GM12878 (cell line): ENCODE measurements at regions not wholly inside any gene's neighbourhood (a gene's known extent, or its start where the extent isn't known, plus 50 kb on each side); places are given as distances from the start of the nearest gene placed in this dataset.

ENCODE experiments used
- ATAC-seq: fragments of 200-7000 bp; cut with Tn5 transposase; 3 replicates; pipeline ENCODE4 v1.9.1; 2020; ENCODE audit warnings: mild to moderate bottlenecking, moderate library complexity
- BruUV-seq: library from RNA; stranded (reverse); fragments of 400-500 nt; replicated peaks from 2 replicates; lab custom pipeline; 2021; lab: Mats Ljungman, UMichigan
- CTCF ChIA-PET: fragments of 300-600 bp; sonication (Branson Sonifier 250); formaldehyde crosslinking; extraction: SDS; loops from one replicate; lab custom pipeline; 2021; ENCODE audit warnings: inconsistent platforms; lab: Yijun Ruan, JAX
- POLR2A ChIA-PET: fragments of 350-600 bp; formaldehyde crosslinking; extraction: SDS; loops from one replicate; lab custom pipeline; 2021; ENCODE audit warnings: inconsistent platforms; lab: Charles Lee
- RAD21 ChIA-PET: fragments of 300-600 bp; sonication (Branson Sonifier 250); formaldehyde crosslinking; loops from one replicate; lab custom pipeline; 2023; ENCODE audit warnings: antibody characterized with exemption; ENCODE audit not compliant: unreplicated experiment; lab: Charles Lee
- SMC1A ChIA-PET: fragments of 300-600 bp; sonication (Branson Sonifier 250); formaldehyde crosslinking; loops from one replicate; lab custom pipeline; 2023; ENCODE audit not compliant: unreplicated experiment, uncharacterized antibody; lab: Charles Lee
- DNase-seq: peaks from one replicate; pipeline ENCODE4 v3.0.0-alpha.2; 2011; ENCODE audit warnings: low read depth, low spot score
- FAIRE-seq: peaks from 3 replicates; lab custom pipeline; 2011; peaks lifted over from hg19 to GRCh38; lab: Jason Lieb, UNC
- H2AFZ ChIP-seq: 2 replicates; pipeline ENCODE4 v1.6.0; 2011; ENCODE audit warnings: low read depth, low read length, control low read depth; ENCODE audit not compliant: control insufficient read depth
- H3K27ac ChIP-seq: 2 replicates; pipeline ENCODE4 v1.5.1; 2011; ENCODE audit warnings: control low read depth; ENCODE audit not compliant: control insufficient read depth, insufficient read depth
- H3K27me3 ChIP-seq, 2 experiments: replicated peaks in 1 of 2; 2 replicates each; pipeline versions ENCODE4 v1.6.0 to v1.6.1; 2011; ENCODE audit warnings: low read length in 1 of 2; ENCODE audit not compliant: control insufficient read depth in 2 of 2, insufficient read depth in 2 of 2
- H3K36me3 ChIP-seq, 2 experiments: 2 replicates each; pipeline ENCODE4 v1.5.1; 2011; ENCODE audit warnings: low read length in 1 of 2; ENCODE audit not compliant: control insufficient read depth in 2 of 2, insufficient read depth in 2 of 2
- H3K4me1 ChIP-seq: 2 replicates; pipeline ENCODE4 v1.6.1; 2011; ENCODE audit warnings: mild to moderate bottlenecking, low read length, moderate library complexity, mixed read lengths; ENCODE audit not compliant: control insufficient read depth, insufficient read depth
- H3K4me2 ChIP-seq: 2 replicates; pipeline ENCODE4 v1.6.0; 2011; ENCODE audit warnings: control low read depth; ENCODE audit not compliant: control insufficient read depth, insufficient read depth
- H3K4me3 ChIP-seq: fragments of 200-600 bp; sonication (generic); 2 replicates; pipeline ENCODE4 v1.5.1; 2016
- H3K79me2 ChIP-seq: 2 replicates; pipeline ENCODE4 v1.6.0; 2011; ENCODE audit warnings: low read length; ENCODE audit not compliant: control insufficient read depth, insufficient read depth
- H3K9ac ChIP-seq: 2 replicates; pipeline ENCODE4 v1.8.0; 2011; ENCODE audit warnings: low read length, control low read depth, mixed read lengths; ENCODE audit not compliant: control insufficient read depth, insufficient read depth
- H3K9me3 ChIP-seq: replicated peaks from 3 replicates; pipeline ENCODE4 v1.5.1; 2011; ENCODE audit warnings: mild to moderate bottlenecking, low read length; ENCODE audit not compliant: control insufficient read depth, insufficient read depth
- H4K20me1 ChIP-seq: 2 replicates; pipeline ENCODE4 v1.6.0; 2011; ENCODE audit not compliant: control insufficient read depth, insufficient read depth
- BMI1 ChIP-seq: fragments of 450-650 bp; IDR thresholded peaks from 2 replicates; pipeline ENCODE4 v1.6.1; 2016; ENCODE audit warnings: mild to moderate bottlenecking, moderate library complexity, borderline replicate concordance
- CHD2 ChIP-seq: IDR thresholded peaks from 2 replicates; pipeline ENCODE4 v1.6.1; 2011; ENCODE audit warnings: low read depth, low read length, improper control_type of control experiment, borderline replicate concordance
- EZH2 ChIP-seq: IDR thresholded peaks from 2 replicates; pipeline ENCODE4 v1.6.1; 2012; ENCODE audit warnings: low read depth, mild to moderate bottlenecking, control low read depth, inconsistent platforms, low read length, borderline replicate concordance; ENCODE audit not compliant: control insufficient read depth
- FOS ChIP-seq: IDR thresholded peaks from 3 replicates; pipeline ENCODE4 v1.6.1; 2011; ENCODE audit warnings: borderline replicate concordance; ENCODE audit not compliant: insufficient read length; ENCODE audit errors: extremely low read depth
- HDAC2 ChIP-seq: fragments of 200-600 bp; sonication (generic); IDR thresholded peaks from 2 replicates; pipeline ENCODE4 v1.6.1; 2017
- HDAC6 ChIP-seq: fragments of 200-600 bp; sonication (generic); IDR thresholded peaks from one replicate; pipeline ENCODE4 v1.8.0; 2017; ENCODE audit warnings: antibody characterized with exemption; ENCODE audit not compliant: unreplicated experiment
- RB1 ChIP-seq: fragments of 450-650 bp; formaldehyde crosslinking; IDR thresholded peaks from 2 replicates; pipeline ENCODE4 v1.6.1; 2017; ENCODE audit warnings: mild to moderate bottlenecking, borderline replicate concordance
- SIX5 ChIP-seq: IDR thresholded peaks from 2 replicates; pipeline ENCODE4 v1.6.1; 2011; ENCODE audit warnings: mild to moderate bottlenecking, low read depth, low read length, moderate library complexity; ENCODE audit not compliant: severe bottlenecking
- SPI1 ChIP-seq: IDR thresholded peaks from 2 replicates; pipeline ENCODE4 v1.6.1; 2011; ENCODE audit warnings: low read depth, mild to moderate bottlenecking, low read length, moderate library complexity, borderline replicate concordance; ENCODE audit not compliant: insufficient read depth
- SRF ChIP-seq, 2 experiments: IDR thresholded peaks; 2 replicates each; pipeline ENCODE4 v1.6.1; 2011; ENCODE audit warnings: low read depth in 2 of 2, low read length in 2 of 2, mild to moderate bottlenecking in 1 of 2, moderate library complexity in 1 of 2
- STAT3 ChIP-seq: IDR thresholded peaks from 2 replicates; pipeline ENCODE4 v1.6.1; 2011; ENCODE audit warnings: low read depth, low read length, improper control_type of control experiment
- TCF7 ChIP-seq: IDR thresholded peaks from 2 replicates; pipeline ENCODE4 v1.6.1; 2014; ENCODE audit warnings: antibody characterized with exemption, borderline replicate concordance
- WRNIP1 ChIP-seq: IDR thresholded peaks from 2 replicates; pipeline ENCODE4 v1.6.1; 2011; ENCODE audit warnings: low read depth, low read length, improper control_type of control experiment, borderline replicate concordance
- ZBED1 ChIP-seq: IDR thresholded peaks from 2 replicates; pipeline ENCODE4 v1.6.1; 2016; ENCODE audit warnings: borderline replicate concordance
- ZNF207 ChIP-seq: fragments of 450-650 bp; IDR thresholded peaks from 2 replicates; pipeline ENCODE4 v1.6.1; 2014; ENCODE audit warnings: antibody characterized with exemption, mild to moderate bottlenecking, borderline replicate concordance
- WGBS: methylation state at CpG from one replicate; pipeline ENCODE4 v1.1.6; 2016; ENCODE audit warnings: low lambda C conversion rate; ENCODE audit not compliant: insufficient replicate concordance, insufficient coverage; ENCODE audit errors: missing lambda C conversion rate; 5-methylcytosine and 5-hydroxymethylcytosine counted together
- in situ Hi-C: fragments of 300-500 bp; cut with MboI; formaldehyde crosslinking; loops from 9 replicates; pipeline ENCODE4 v1.14.3; 2018; ENCODE audit warnings: mixed read lengths
- intact Hi-C: fragments of 100-400 bp; cut with micrococcal nuclease; formaldehyde crosslinking; loops from one replicate; pipeline ENCODE4 v1.14.2; 2022; ENCODE audit not compliant: unreplicated experiment
- TF ChIP-seq, protein P1 (sequence below): IDR thresholded peaks from 2 replicates; pipeline ENCODE4 v1.6.1; 2011; ENCODE audit warnings: low read depth, low read length, improper control_type of control experiment, borderline replicate concordance
- TF ChIP-seq, protein P2 (sequence below): fragments of 450-650 bp; IDR thresholded peaks from 2 replicates; pipeline ENCODE4 v1.6.1; 2017; ENCODE audit warnings: mild to moderate bottlenecking, moderate library complexity
- TF ChIP-seq, protein P3 (sequence below): IDR thresholded peaks from 2 replicates; pipeline ENCODE4 v1.6.1; 2012; ENCODE audit warnings: low read depth, low read length, improper control_type of control experiment
- TF ChIP-seq, protein P4 (sequence below): fragments of 450-650 bp; IDR thresholded peaks from 2 replicates; pipeline ENCODE4 v1.6.1; 2016; ENCODE audit warnings: mild to moderate bottlenecking

DNA sequence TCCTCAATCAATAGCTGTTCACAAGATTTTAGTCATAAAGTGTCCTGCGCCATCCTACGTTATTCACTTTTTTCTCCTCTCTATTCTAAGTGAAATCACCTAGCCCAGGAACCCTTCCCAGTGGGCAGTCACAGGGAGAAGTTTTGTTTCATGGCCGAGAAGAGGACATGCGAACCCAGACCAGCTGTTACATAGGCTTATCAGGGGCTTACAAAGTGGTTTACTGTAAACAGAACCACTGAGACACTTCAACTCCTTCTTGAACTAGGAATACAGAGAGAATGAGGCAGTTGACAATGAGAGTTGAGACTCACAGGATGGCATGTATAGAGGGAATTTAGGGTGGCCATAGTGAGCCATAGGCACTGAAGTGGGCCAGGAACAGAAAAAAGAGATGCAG is 246.9 kb upstream of the GLI3 start:
- Histone ChIP-seq H3K27ac (no peak overlapping the region), H3K4me3 (no peak overlapping the region), H3K9ac (no peak overlapping the region), H4K20me1 (no peaks in the 10 kb centered on the region), H3K9me3 (no peaks in the 10 kb centered on the region), H3K4me1 (no peaks in the 10 kb centered on the region), H3K36me3 (no peaks in the 10 kb centered on the region), H3K4me2 (no peak overlapping the region), H3K27me3 (no peaks in the 10 kb centered on the region), H3K79me2 (no peaks in the 10 kb centered on the region), H2AFZ (no peak overlapping the region)
- ChIA-PET CTCF (no interaction called here), RAD21 (no interaction called here), POLR2A (no interaction called here), SMC1A (no interaction called here)
- no peak for TF ChIP-seq STAT3
- TF ChIP-seq SPI1, result no peak
- TF ChIP-seq, protein P1, sequence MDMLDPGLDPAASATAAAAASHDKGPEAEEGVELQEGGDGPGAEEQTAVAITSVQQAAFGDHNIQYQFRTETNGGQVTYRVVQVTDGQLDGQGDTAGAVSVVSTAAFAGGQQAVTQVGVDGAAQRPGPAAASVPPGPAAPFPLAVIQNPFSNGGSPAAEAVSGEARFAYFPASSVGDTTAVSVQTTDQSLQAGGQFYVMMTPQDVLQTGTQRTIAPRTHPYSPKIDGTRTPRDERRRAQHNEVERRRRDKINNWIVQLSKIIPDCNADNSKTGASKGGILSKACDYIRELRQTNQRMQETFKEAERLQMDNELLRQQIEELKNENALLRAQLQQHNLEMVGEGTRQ, result no peak
- TF ChIP-seq BMI1, result no peak
- no peak for TF ChIP-seq SIX5
- TF ChIP-seq, protein P2, sequence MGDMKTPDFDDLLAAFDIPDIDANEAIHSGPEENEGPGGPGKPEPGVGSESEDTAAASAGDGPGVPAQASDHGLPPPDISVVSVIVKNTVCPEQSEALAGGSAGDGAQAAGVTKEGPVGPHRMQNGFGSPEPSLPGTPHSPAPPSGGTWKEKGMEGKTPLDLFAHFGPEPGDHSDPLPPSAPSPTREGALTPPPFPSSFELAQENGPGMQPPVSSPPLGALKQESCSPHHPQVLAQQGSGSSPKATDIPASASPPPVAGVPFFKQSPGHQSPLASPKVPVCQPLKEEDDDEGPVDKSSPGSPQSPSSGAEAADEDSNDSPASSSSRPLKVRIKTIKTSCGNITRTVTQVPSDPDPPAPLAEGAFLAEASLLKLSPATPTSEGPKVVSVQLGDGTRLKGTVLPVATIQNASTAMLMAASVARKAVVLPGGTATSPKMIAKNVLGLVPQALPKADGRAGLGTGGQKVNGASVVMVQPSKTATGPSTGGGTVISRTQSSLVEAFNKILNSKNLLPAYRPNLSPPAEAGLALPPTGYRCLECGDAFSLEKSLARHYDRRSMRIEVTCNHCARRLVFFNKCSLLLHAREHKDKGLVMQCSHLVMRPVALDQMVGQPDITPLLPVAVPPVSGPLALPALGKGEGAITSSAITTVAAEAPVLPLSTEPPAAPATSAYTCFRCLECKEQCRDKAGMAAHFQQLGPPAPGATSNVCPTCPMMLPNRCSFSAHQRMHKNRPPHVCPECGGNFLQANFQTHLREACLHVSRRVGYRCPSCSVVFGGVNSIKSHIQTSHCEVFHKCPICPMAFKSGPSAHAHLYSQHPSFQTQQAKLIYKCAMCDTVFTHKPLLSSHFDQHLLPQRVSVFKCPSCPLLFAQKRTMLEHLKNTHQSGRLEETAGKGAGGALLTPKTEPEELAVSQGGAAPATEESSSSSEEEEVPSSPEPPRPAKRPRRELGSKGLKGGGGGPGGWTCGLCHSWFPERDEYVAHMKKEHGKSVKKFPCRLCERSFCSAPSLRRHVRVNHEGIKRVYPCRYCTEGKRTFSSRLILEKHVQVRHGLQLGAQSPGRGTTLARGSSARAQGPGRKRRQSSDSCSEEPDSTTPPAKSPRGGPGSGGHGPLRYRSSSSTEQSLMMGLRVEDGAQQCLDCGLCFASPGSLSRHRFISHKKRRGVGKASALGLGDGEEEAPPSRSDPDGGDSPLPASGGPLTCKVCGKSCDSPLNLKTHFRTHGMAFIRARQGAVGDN, result no peak
- no peak for TF ChIP-seq HDAC6
- no peak for TF ChIP-seq EZH2
- TF ChIP-seq, protein P3, sequence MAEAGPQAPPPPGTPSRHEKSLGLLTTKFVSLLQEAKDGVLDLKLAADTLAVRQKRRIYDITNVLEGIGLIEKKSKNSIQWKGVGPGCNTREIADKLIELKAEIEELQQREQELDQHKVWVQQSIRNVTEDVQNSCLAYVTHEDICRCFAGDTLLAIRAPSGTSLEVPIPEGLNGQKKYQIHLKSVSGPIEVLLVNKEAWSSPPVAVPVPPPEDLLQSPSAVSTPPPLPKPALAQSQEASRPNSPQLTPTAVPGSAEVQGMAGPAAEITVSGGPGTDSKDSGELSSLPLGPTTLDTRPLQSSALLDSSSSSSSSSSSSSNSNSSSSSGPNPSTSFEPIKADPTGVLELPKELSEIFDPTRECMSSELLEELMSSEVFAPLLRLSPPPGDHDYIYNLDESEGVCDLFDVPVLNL, result no peak
- no peak for TF ChIP-seq ZBED1
- TF ChIP-seq ZNF207, result no peak
- no peak for TF ChIP-seq CHD2
- TF ChIP-seq HDAC2, result no peak
- TF ChIP-seq WRNIP1, result no peak
- TF ChIP-seq TCF7, result no peak
- TF ChIP-seq SRF (IDR thresholded peaks at IDR 0.05; ENCODE audit: low read depth in 2 of 2, low read length in 2 of 2), result no peak
- TF ChIP-seq RB1, result no peak
- TF ChIP-seq, protein P4, sequence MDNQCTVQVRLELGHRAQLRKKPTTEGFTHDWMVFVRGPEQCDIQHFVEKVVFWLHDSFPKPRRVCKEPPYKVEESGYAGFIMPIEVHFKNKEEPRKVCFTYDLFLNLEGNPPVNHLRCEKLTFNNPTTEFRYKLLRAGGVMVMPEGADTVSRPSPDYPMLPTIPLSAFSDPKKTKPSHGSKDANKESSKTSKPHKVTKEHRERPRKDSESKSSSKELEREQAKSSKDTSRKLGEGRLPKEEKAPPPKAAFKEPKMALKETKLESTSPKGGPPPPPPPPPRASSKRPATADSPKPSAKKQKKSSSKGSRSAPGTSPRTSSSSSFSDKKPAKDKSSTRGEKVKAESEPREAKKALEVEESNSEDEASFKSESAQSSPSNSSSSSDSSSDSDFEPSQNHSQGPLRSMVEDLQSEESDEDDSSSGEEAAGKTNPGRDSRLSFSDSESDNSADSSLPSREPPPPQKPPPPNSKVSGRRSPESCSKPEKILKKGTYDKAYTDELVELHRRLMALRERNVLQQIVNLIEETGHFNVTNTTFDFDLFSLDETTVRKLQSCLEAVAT, result no peak
- TF ChIP-seq FOS, result no peak
- intact Hi-C loops, result loop anchor here (5.0 kb wide), 1 partner anchor 47 kb away; no protein-coding TSS in a partner anchor
- WGBS, result 15% methylated on average over 4 of the region's 4 CpGs
- ATAC-seq, result no peak
- BruUV-seq, result no TSS peak
- FAIRE-seq, result no peak
- no peak for DNase-seq
- in situ Hi-C loops, result no loop called here
